NCI-H460 (cell line): ENCODE measurements at regions not wholly inside any gene's neighbourhood (a gene's known extent, or its start where the extent isn't known, plus 50 kb on each side); places are given as distances from the start of the nearest gene placed in this dataset.
A peak's percentile ranks its signal among the peaks of the same experiment; 100 is the strongest.

ENCODE experiments used
- DNase-seq: peaks from one replicate; pipeline ENCODE4 v3.0.0-alpha.2; 2016; ENCODE audit warnings: low read depth; ENCODE audit errors: extremely low read depth

GRCh38 chr13:50099473-50099872 lies 84.2 kb downstream of the KCNRG start:
- DNase-seq, result no peak

GRCh38 chr13:50101590-50101989 lies 86.3 kb downstream of the KCNRG start:
- DNase-seq, result no peak

- DNase-seq, result no peak
These were observed 89.2 kb downstream of the KCNRG start for GRCh38 chr13:50104493-50104892.

GRCh38 chr13:50106559-50106958 lies 91.3 kb downstream of the KCNRG start:
- DNase-seq, result no peak

- DNase-seq, result no peak
These were observed 92.0 kb downstream of the KCNRG start for GRCh38 chr13:50107205-50107604.

- DNase-seq, result no peak
These were observed 99.7 kb downstream of the KCNRG start for GRCh38 chr13:50114961-50115360.

GRCh38 chr13:50115695-50116094 lies 100.5 kb downstream of the KCNRG start:
- DNase-seq, result no peak

- DNase-seq, result no peak
These were observed 101.3 kb downstream of the KCNRG start for GRCh38 chr13:50116430-50116973.

GRCh38 chr13:50119591-50119990 lies 104.3 kb downstream of the KCNRG start:
- DNase-seq, result no peak

- no peak for DNase-seq
These were observed 107.2 kb downstream of the KCNRG start for GRCh38 chr13:50122455-50122854.

GRCh38 chr13:50123002-50123401 lies 107.8 kb downstream of the KCNRG start:
- no peak for DNase-seq

- no peak for DNase-seq
These were observed 108.2 kb downstream of the KCNRG start for GRCh38 chr13:50123515-50123861.

- peak; percentile 76 for DNase-seq
These were observed 108.8 kb downstream of the KCNRG start for GRCh38 chr13:50123862-50124535.

GRCh38 chr13:50124536-50125303 lies 109.5 kb downstream of the KCNRG start:
- peak; percentile 13 for DNase-seq

GRCh38 chr13:50125304-50125553 lies 110.0 kb downstream of the KCNRG start:
- DNase-seq, result no peak

- DNase-seq, result peak; percentile 64
These were observed 110.5 kb downstream of the KCNRG start for GRCh38 chr13:50125554-50126262.

- DNase-seq, result peak; percentile 21
These were observed 111.2 kb downstream of the KCNRG start for GRCh38 chr13:50126263-50126992.

GRCh38 chr13:50126993-50127725 lies 111.9 kb downstream of the KCNRG start:
- DNase-seq, result no peak

GRCh38 chr13:50127726-50128291 lies 112.6 kb downstream of the KCNRG start:
- DNase-seq, result no peak

GRCh38 chr13:50128428-50128931 lies 113.2 kb downstream of the KCNRG start:
- DNase-seq, result no peak
